A673 (cell line): ENCODE measurements at regions not wholly inside any gene's neighbourhood (a gene's known extent, or its start where the extent isn't known, plus 50 kb on each side); places are given as distances from the start of the nearest gene placed in this dataset.
"Not testable (repeated sequence)": the region's sequence is repeated elsewhere in the genome, so short reads cannot be mapped to it uniquely, and the experiment has no call there.

ENCODE experiments used
- BruUV-seq: library from RNA; stranded (reverse); fragments of 400-500 nt; replicated peaks from 2 replicates; lab custom pipeline; 2021; lab: Mats Ljungman, UMichigan
- CTCF ChIA-PET: fragments of 300-600 bp; sonication (Branson Sonifier 250); formaldehyde crosslinking; loops from one replicate; lab custom pipeline; 2022; ENCODE audit warnings: antibody characterized with exemption; lab: Charles Lee
- POLR2A ChIA-PET: fragments of 300-600 bp; sonication (Branson Sonifier 250); formaldehyde crosslinking; loops from one replicate; lab custom pipeline; 2022; ENCODE audit warnings: antibody characterized with exemption; ENCODE audit not compliant: low non-redundant PET; lab: Charles Lee
- DNase-seq: peaks from one replicate; pipeline ENCODE4 v3.0.0-alpha.2; 2015; ENCODE audit warnings: low spot score
- H3K27ac ChIP-seq: fragments of 200-600 bp; sonication (generic); 2 replicates; pipeline ENCODE4 v1.5.1; 2016; ENCODE audit warnings: mixed run types, low read depth, mild to moderate bottlenecking, mixed read lengths, antibody characterized with exemption, low read length; ENCODE audit not compliant: poor library complexity, severe bottlenecking
- H3K27me3 ChIP-seq: fragments of 200-600 bp; sonication (generic); replicated peaks from 2 replicates; pipeline ENCODE4 v1.6.1; 2017; ENCODE audit warnings: mixed run types, low read depth, mild to moderate bottlenecking, mixed read lengths, antibody characterized with exemption, low read length; ENCODE audit not compliant: insufficient read depth, poor library complexity
- H3K36me3 ChIP-seq: fragments of 200-600 bp; sonication (generic); 2 replicates; pipeline ENCODE4 v1.6.1; 2016; ENCODE audit warnings: mixed run types, mild to moderate bottlenecking, mixed read lengths, antibody characterized with exemption, low read length; ENCODE audit not compliant: insufficient read depth, poor library complexity, severe bottlenecking
- H3K4me1 ChIP-seq: fragments of 200-600 bp; sonication (generic); 2 replicates; pipeline ENCODE4 v1.6.1; 2017; ENCODE audit warnings: mixed run types, mild to moderate bottlenecking, mixed read lengths, antibody characterized with exemption, low read length; ENCODE audit not compliant: insufficient read depth, poor library complexity, severe bottlenecking
- H3K4me3 ChIP-seq: fragments of 200-600 bp; sonication (generic); 2 replicates; pipeline ENCODE4 v1.5.1; 2016; ENCODE audit warnings: low read depth, mixed run types, mild to moderate bottlenecking, mixed read lengths, low read length; ENCODE audit not compliant: poor library complexity, severe bottlenecking
- H3K9me3 ChIP-seq: fragments of 200-600 bp; sonication (generic); 2 replicates; pipeline ENCODE4 v1.6.1; 2016; ENCODE audit warnings: mixed run types, low read depth, mild to moderate bottlenecking, mixed read lengths, antibody characterized with exemption, low read length; ENCODE audit not compliant: poor library complexity, severe bottlenecking
- EZH2 ChIP-seq: fragments of 200-600 bp; sonication (generic); IDR thresholded peaks from 2 replicates; pipeline ENCODE4 v1.6.1; 2017; ENCODE audit warnings: borderline replicate concordance, low read depth, mild to moderate bottlenecking, mixed read lengths, antibody characterized with exemption, low read length; ENCODE audit not compliant: poor library complexity, severe bottlenecking
- intact Hi-C: fragments of 100-400 bp; cut with micrococcal nuclease; formaldehyde crosslinking; loops from one replicate; pipeline ENCODE4 v1.10.0; 2022; ENCODE audit not compliant: unreplicated experiment
- TF ChIP-seq, protein P1 (sequence below): fragments of 300-800, 200-600 bp; sonication (generic); conservative IDR thresholded peaks from 2 replicates; pipeline ENCODE4 v1.5.1; 2017; ENCODE audit warnings: low read depth, mild to moderate bottlenecking, antibody characterized with exemption, low read length, moderate library complexity, mixed read lengths

DNA sequence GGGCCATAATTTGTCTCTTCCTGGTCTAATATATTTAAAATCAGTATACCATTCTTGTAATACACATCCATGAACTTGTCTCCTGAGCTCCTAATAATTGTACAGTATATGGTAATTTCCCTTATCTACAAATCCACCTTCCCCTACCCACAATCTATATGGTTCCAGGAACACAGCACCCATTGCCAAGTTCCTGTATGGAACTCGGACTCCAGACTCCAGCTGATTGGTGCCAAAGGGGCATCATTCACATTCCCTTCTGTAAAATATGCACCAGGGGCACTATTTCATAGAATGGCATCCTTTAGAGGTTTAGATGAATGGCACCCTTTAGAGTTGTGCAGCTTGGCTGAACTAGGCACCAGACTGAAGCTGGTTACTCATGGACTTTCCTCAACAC lies 58.8 kb upstream of the ZSWIM5 start:
- ChIA-PET CTCF (no interaction called here), POLR2A (no interaction called here)
- no peak overlapping the region for H3K27ac ChIP-seq
- DNase-seq, result no peak
- no peaks in the 10 kb centered on the region for H3K9me3 ChIP-seq
- no peak for TF ChIP-seq EZH2
- TF ChIP-seq, protein P1, sequence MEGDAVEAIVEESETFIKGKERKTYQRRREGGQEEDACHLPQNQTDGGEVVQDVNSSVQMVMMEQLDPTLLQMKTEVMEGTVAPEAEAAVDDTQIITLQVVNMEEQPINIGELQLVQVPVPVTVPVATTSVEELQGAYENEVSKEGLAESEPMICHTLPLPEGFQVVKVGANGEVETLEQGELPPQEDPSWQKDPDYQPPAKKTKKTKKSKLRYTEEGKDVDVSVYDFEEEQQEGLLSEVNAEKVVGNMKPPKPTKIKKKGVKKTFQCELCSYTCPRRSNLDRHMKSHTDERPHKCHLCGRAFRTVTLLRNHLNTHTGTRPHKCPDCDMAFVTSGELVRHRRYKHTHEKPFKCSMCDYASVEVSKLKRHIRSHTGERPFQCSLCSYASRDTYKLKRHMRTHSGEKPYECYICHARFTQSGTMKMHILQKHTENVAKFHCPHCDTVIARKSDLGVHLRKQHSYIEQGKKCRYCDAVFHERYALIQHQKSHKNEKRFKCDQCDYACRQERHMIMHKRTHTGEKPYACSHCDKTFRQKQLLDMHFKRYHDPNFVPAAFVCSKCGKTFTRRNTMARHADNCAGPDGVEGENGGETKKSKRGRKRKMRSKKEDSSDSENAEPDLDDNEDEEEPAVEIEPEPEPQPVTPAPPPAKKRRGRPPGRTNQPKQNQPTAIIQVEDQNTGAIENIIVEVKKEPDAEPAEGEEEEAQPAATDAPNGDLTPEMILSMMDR, result no peak
- H3K4me1 ChIP-seq, result no peaks in the 10 kb centered on the region
- peaks cover 3% of the 10 kb centered on the region for H3K27me3 ChIP-seq
- H3K4me3 ChIP-seq, result no peak overlapping the region
- H3K36me3 ChIP-seq, result no peaks in the 10 kb centered on the region
- intact Hi-C loops, result no loop called here
- BruUV-seq, result no TSS peak

DNA sequence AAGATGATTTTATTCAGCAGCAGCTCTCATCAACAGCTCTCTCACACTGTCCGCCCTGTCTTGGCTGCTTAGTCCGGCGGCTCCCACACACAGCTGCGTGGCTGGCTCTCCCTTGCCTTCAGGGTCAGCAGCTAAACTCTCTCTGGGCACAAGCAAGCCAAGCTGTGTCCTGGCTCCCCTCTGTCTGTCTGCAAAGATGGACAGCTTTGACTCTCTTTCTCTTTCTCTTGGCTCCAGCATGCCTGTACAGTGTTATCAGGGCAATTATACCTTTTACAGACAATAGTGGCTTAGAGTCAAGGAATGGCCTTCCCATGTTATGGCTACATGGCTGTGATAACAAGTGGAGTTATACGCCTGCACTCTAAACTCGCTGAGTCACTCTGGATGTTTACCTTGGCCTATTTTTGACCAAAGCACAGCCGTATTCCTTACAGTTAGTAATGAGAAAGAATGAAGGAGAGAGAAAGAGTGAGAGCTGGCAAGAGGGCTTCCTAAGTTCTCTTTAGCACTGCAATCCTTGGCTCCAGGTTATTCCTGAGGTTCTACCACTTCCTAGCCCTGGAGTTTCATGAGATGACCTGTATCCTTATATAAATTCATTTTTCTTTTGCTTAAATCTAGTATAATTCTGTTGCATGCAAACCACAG lies 59.9 kb upstream of the ZSWIM5 start:
- Histone ChIP-seq H3K4me1 (no peaks in the 10 kb centered on the region), H3K27ac (no peak overlapping the region), H3K27me3 (peaks cover 3% of the 10 kb centered on the region), H3K36me3 (no peaks in the 10 kb centered on the region), H3K4me3 (no peak overlapping the region), H3K9me3 (no peaks in the 10 kb centered on the region)
- DNase-seq, result no peak
- TF ChIP-seq, protein P1, result no peak
- TF ChIP-seq EZH2, result no peak
- intact Hi-C loops, result no loop called here
- POLR2A ChIA-PET, result no interaction called here
- CTCF ChIA-PET, result no interaction called here
- no TSS peak for BruUV-seq

DNA sequence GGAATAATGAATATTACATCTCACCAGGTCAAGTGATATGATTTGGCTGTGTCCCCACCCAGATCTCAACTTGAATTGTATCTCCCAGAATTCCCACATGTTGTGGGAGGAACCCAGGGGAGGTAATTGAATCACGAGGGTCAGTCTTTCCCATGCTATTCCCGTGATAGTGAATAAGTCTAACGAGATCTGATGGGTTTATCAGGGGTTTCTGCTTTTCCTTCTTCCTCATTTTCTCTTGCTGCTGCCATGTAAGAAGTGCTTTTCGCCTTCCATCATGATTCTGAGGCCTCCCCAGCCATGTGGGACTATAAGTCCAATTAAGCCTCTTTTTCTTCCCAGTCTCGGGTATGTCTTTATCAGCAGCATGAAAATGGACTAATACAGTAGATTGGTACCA lies 58.4 kb upstream of the HPDL start:
- H3K27ac ChIP-seq, H3K27me3 ChIP-seq, H3K36me3 ChIP-seq, H3K4me3 ChIP-seq, intact Hi-C loops, POLR2A ChIA-PET, BruUV-seq, DNase-seq, H3K9me3 ChIP-seq, CTCF ChIA-PET, H3K4me1 ChIP-seq: not testable (repeated sequence)

DNA sequence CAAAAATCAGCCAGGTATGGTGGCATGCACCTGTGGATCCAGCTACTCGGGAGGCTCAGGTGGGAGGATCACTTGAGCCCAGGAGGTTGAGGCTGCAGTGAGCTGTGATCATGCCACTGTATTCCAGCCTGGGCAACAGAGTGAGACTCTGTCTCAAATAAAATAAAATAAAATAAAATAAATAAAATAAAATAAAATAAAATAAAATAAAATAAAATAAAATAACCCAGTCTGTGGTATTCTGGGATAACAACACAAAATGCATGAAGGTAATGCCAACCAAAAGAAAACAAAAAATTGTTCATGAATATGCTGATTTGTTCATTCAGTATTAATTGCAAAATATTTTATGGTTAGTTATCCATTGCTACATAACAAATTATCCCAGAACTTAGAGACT lies 54.4 kb upstream of the HPDL start:
- POLR2A ChIA-PET, H3K4me3 ChIP-seq, BruUV-seq, H3K4me1 ChIP-seq, DNase-seq, H3K27me3 ChIP-seq, intact Hi-C loops, H3K9me3 ChIP-seq, CTCF ChIA-PET, H3K36me3 ChIP-seq, H3K27ac ChIP-seq: not testable (repeated sequence)
